ENCODE measurements at regions not wholly inside any gene's neighbourhood (a gene's known extent, or its start where the extent isn't known, plus 50 kb on each side); places are given as distances from the start of the nearest gene placed in this dataset.

GRCh38 chr19:30172613-30173242 is 199.5 kb upstream of the ZNF536 start:
- BruUV-seq (replicated peaks): no TSS peak
- in situ Hi-C loops (cut with MboI) (no loop called here), intact Hi-C loops (cut with micrococcal nuclease) (no loop called here)
- DNase-seq (ENCODE audit: extremely low read depth in 1 of 4, low spot score in 3 of 4): no peak
- POLR2A ChIA-PET: no interaction called here
- Histone ChIP-seq H3K4me1 (replicated peaks in 1 of 2; ENCODE audit: control insufficient read depth in 2 of 2, insufficient read depth in 2 of 2, low read length in 2 of 2) (no peaks in the 10 kb centered on the region), H3K27me3 (ENCODE audit: control insufficient read depth in 2 of 2, insufficient read depth in 2 of 2, low read length in 2 of 2) (peaks cover 0 to 6% of the 10 kb centered on the region in 2 experiments; a peak in 2 of 5 replicates), H3K27ac (ENCODE audit: extremely low read depth, low read depth, low read length) (no peak overlapping the region), H3K79me2 (ENCODE audit: control insufficient read depth, insufficient read depth, low read length) (no peaks in the 10 kb centered on the region), H3K9me1 (ENCODE audit: control insufficient read depth, insufficient read depth, low read length) (no peaks in the 10 kb centered on the region), H2AFZ (ENCODE audit: low read depth, low read length) (no peak overlapping the region), H3K36me3 (ENCODE audit: control insufficient read depth, insufficient read depth, low read length) (no peaks in the 10 kb centered on the region), H3K4me2 (ENCODE audit: insufficient read depth, low read length) (no peak overlapping the region), H3K9ac (ENCODE audit: insufficient read depth in 1 of 2, low read depth in 2 of 2, low read length in 2 of 2) (no peak overlapping the region), H4K20me1 (replicated peaks; ENCODE audit: control insufficient read depth, insufficient read depth, low read length) (no peaks in the 10 kb centered on the region), H3K9me3 (replicated peaks; ENCODE audit: control insufficient read depth, insufficient read depth, low read depth, low read length) (no peaks in the 10 kb centered on the region), H3K4me3 (no peak overlapping the region)
- ATAC-seq: no peak
- FAIRE-seq: no peak
- WGBS (ENCODE audit: insufficient coverage, low coverage, missing lambda C conversion rate): 1% methylated on average over 8 of the region's 8 CpGs
- CTCF ChIA-PET (ENCODE audit: low intra/inter-chr PET ratio): no interaction called here
- TF ChIP-seq SMARCB1 (IDR thresholded peaks at IDR 0.05; ENCODE audit: insufficient read length, low read depth): no peak
- TF ChIP-seq ZBTB1 (CRISPR knock-in tag; IDR thresholded peaks at IDR 0.05; ENCODE audit: borderline replicate concordance, low read depth): no peak
- no peak for TF ChIP-seq ATF7 (IDR thresholded peaks at IDR 0.05)
- TF ChIP-seq SMAD2 (IDR thresholded peaks at IDR 0.05; ENCODE audit: low read depth, low read length): no peak
- TF ChIP-seq NR0B1 (IDR thresholded peaks at IDR 0.05; ENCODE audit: partially characterized antibody): no peak
- TF ChIP-seq NELFE (IDR thresholded peaks at IDR 0.05; ENCODE audit: insufficient read depth, insufficient read length): no peak
- TF ChIP-seq ATF6 (CRISPR knock-in tag; IDR thresholded peaks at IDR 0.05): no peak
- TF ChIP-seq ZNF224 (CRISPR knock-in tag; IDR thresholded peaks at IDR 0.05): no peak
- TF ChIP-seq POU5F1 (IDR thresholded peaks at IDR 0.05; ENCODE audit: borderline replicate concordance, low read depth, low read length, partially characterized antibody): no peak
- TF ChIP-seq KDM5B (IDR thresholded peaks at IDR 0.05; ENCODE audit: insufficient replicate concordance, low read depth, low read length): no peak
- TF ChIP-seq ZNF143 (CRISPR knock-in tag; IDR thresholded peaks at IDR 0.05): no peak
- no peak for TF ChIP-seq RBFOX2 (IDR thresholded peaks at IDR 0.05; ENCODE audit: low read depth, low read length)
- TF ChIP-seq PCBP1 (IDR thresholded peaks at IDR 0.05; ENCODE audit: low read depth, low read length, poor library complexity, severe bottlenecking): no peak
- no peak for TF ChIP-seq BRD4 (IDR thresholded peaks at IDR 0.05)
- TF ChIP-seq BACH1 (tag; IDR thresholded peaks at IDR 0.05): no peak
- TF ChIP-seq ZNF121 (CRISPR knock-in tag; conservative IDR thresholded peaks at IDR 0.05): no peak
- TF ChIP-seq ZNF518B (CRISPR knock-in tag; IDR thresholded peaks at IDR 0.05): no peak

Data from K562 (cell line).